Lower lobe of right lung (tissue), 2 donors: ENCODE measurements at regions not wholly inside any gene's neighbourhood (a gene's known extent, or its start where the extent isn't known, plus 50 kb on each side); places are given as distances from the start of the nearest gene placed in this dataset.

ENCODE experiments used
- ATAC-seq, 2 donors: fragments of 200-7000 bp; cut with Tn5 transposase; one replicate each; pipeline ENCODE4 v1.9.1; 2020 to 2022; ENCODE audit warnings: mild to moderate bottlenecking in 2 of 2, moderate library complexity in 2 of 2
- DNase-seq: peaks from one replicate; pipeline ENCODE4 v3.0.0-alpha.2; 2020
- H3K27ac ChIP-seq: fragments of 200-600 bp; one replicate; pipeline ENCODE4 v1.8.0; 2022
- H3K27me3 ChIP-seq: fragments of 200-600 bp; one replicate; pipeline ENCODE4 v1.8.0; 2022; ENCODE audit warnings: low read depth
- H3K36me3 ChIP-seq: fragments of 200-600 bp; one replicate; pipeline ENCODE4 v1.8.0; 2022; ENCODE audit warnings: mild to moderate bottlenecking
- H3K4me1 ChIP-seq: fragments of 200-600 bp; one replicate; pipeline ENCODE4 v1.8.0; 2022
- H3K4me3 ChIP-seq: fragments of 200-600 bp; one replicate; pipeline ENCODE4 v1.8.0; 2022; ENCODE audit warnings: mild to moderate bottlenecking
- H3K9me3 ChIP-seq: fragments of 200-600 bp; one replicate; pipeline ENCODE4 v1.8.0; 2022
- intact Hi-C: fragments of 100-400 bp; cut with DNase I; formaldehyde crosslinking; loops from one replicate; pipeline ENCODE4 v1.11.0; 2022
- TF ChIP-seq, protein P1 (sequence below): fragments of 200-600 bp; IDR thresholded peaks from one replicate; pipeline ENCODE4 v1.8.0; 2022; ENCODE audit warnings: antibody characterized with exemption, mild to moderate bottlenecking
- donor health status: DM: no; HTN: yes; CAD: no; lungs with severe emphysema.

DNA sequence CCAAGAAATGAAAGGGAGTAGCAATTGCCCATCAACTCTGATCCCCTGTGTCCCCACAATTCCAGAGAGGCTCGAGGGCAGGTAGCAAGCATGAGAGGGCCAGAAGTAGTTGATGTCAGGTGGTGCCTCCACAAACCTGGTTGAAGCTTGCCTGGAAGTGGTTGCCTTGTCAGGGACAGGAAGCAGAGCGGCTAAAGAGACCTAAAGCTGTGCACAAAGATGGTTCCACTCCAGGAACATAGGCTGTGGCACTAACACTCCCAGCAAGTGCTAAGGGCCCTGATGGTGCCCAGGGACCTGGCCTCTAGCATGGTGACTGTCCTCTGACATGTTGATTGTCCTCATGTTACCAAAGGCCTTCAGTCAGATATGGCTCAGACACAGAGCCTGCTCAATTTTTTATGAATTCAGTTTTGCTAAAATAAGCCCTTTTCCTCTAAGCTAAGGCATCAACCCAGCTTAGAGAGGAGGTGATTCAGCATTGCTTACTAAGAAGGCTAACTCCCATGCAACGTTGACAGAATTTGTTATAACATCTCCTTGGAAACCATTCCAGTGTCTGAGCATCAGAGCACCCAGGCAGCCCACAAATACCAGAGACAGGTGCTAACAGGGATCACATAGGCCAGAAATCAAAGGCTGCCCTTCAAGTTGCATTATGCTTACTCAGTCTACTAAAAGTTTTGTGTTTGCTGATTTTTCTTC, 196.3 kb upstream of the ARHGAP20 start:
- Histone ChIP-seq H3K9me3 (no peaks in the 10 kb centered on the region), H3K4me3 (no peak overlapping the region), H3K4me1 (peaks cover 12% of the 10 kb centered on the region), H3K36me3 (no peaks in the 10 kb centered on the region), H3K27ac (no peak overlapping the region), H3K27me3 (no peaks in the 10 kb centered on the region)
- TF ChIP-seq, protein P1, sequence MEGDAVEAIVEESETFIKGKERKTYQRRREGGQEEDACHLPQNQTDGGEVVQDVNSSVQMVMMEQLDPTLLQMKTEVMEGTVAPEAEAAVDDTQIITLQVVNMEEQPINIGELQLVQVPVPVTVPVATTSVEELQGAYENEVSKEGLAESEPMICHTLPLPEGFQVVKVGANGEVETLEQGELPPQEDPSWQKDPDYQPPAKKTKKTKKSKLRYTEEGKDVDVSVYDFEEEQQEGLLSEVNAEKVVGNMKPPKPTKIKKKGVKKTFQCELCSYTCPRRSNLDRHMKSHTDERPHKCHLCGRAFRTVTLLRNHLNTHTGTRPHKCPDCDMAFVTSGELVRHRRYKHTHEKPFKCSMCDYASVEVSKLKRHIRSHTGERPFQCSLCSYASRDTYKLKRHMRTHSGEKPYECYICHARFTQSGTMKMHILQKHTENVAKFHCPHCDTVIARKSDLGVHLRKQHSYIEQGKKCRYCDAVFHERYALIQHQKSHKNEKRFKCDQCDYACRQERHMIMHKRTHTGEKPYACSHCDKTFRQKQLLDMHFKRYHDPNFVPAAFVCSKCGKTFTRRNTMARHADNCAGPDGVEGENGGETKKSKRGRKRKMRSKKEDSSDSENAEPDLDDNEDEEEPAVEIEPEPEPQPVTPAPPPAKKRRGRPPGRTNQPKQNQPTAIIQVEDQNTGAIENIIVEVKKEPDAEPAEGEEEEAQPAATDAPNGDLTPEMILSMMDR: no peak
- ATAC-seq (no peak), DNase-seq (no peak)
- intact Hi-C loops: no loop called here

DNA sequence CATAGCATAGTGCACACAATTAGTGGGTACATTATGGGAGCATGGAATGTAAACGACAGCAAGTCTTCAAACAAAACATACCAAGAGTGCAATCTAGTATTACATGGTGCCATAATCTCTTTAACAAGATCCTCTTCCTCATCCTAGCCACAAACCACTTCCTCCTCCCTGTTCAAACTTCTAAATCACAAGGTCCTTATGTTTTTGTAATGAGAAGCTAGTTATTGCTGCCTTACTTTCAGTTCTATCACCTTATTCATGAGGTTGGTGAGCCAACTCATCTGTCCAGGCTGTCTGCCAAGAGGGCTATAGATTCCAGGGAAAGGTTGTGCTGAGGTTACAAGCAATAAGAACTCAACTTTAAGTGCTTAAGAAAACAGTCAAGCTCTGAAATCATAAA, 195.4 kb upstream of the ARHGAP20 start:
- no peaks in the 10 kb centered on the region for H3K27me3 ChIP-seq
- no peaks in the 10 kb centered on the region for H3K9me3 ChIP-seq
- no peaks in the 10 kb centered on the region for H3K36me3 ChIP-seq
- no peak for DNase-seq
- peak; percentile 66 to 74 for ATAC-seq
- H3K4me1 ChIP-seq: peaks cover 12% of the 10 kb centered on the region
- intact Hi-C loops: no loop called here
- no peak overlapping the region for H3K4me3 ChIP-seq
- H3K27ac ChIP-seq: no peak overlapping the region
- TF ChIP-seq, protein P1: no peak

DNA sequence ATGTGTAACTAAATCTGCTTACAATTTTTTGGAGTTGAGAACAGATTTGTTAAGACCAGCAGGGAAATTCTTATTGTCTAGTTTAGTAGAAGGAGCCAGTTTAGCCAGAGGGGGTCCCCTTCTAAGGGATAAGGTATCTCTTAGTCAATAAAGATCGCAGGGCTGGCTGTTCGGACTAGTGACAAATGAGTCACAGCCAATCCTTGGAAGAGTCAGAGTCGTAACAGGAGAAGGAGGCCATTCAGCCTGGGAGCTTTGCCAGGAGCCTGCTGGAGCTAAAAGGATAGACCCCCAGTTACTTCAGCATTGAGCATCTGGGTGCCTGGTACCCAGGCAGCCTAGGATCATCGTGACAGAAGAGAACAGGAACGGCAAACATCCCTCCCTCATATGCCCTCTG, 191.6 kb upstream of the ARHGAP20 start:
- DNase-seq: no peak
- TF ChIP-seq, protein P1: no peak

DNA sequence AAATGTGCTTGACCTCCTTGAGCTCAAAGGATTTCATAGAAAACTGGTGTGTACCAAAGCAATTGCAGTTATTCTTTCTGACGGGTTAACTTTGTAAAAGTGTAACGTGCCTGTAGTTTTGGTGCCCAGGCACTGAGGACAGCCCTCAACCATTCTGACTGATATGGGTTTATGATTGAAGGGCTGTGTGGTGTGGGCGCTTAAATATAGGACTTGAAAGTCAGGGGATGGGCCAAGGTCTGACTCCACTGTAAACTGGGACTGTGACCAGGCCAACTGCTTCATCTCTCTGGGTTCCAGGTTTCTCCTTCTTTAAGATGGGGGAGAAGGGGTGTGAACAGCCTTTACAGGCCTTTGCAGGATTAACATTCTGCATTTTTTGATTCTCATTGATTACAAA, 191.1 kb upstream of the ARHGAP20 start:
- ATAC-seq (no peak), DNase-seq (no peak)

More for the DNA sequence above, 191.6 kb upstream of the ARHGAP20 start:
- Histone ChIP-seq H3K9me3 (no peaks in the 10 kb centered on the region), H3K4me1 (peaks cover 12% of the 10 kb centered on the region), H3K4me3 (no peak overlapping the region), H3K27me3 (no peaks in the 10 kb centered on the region), H3K36me3 (no peaks in the 10 kb centered on the region), H3K27ac (no peak overlapping the region)
- ATAC-seq: no peak
- intact Hi-C loops: no loop called here

DNA sequence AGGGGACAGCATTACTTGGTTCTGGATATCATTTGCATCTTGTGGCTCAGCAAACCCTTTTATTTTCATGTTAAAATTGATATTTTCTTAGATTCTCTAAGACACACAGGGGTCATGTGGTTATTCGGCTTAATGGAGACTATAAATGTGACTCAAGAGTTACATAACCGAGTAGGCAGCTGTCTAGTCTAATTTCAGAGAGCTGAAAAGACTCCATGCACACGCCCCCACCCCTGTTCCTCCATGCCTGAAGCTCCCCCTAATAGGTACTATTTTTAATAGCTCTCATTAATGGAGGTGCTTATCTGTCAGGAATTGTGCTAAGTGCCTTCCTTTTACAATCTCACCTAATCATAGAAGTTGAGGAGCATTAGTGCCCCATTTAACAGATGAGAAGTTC, 189.2 kb upstream of the ARHGAP20 start:
- ATAC-seq (no peak), DNase-seq (no peak)
- Histone ChIP-seq H3K27me3 (no peaks in the 10 kb centered on the region), H3K4me1 (no peaks in the 10 kb centered on the region), H3K9me3 (no peaks in the 10 kb centered on the region), H3K36me3 (no peaks in the 10 kb centered on the region), H3K4me3 (no peak overlapping the region), H3K27ac (no peak overlapping the region)
- TF ChIP-seq, protein P1: no peak
- intact Hi-C loops: no loop called here

More for the DNA sequence above, 191.1 kb upstream of the ARHGAP20 start:
- H3K27me3 ChIP-seq: no peaks in the 10 kb centered on the region
- H3K4me1 ChIP-seq: peaks cover 7% of the 10 kb centered on the region
- TF ChIP-seq, protein P1: no peak
- H3K4me3 ChIP-seq: no peak overlapping the region
- intact Hi-C loops: no loop called here
- no peaks in the 10 kb centered on the region for H3K9me3 ChIP-seq
- H3K36me3 ChIP-seq: no peaks in the 10 kb centered on the region
- H3K27ac ChIP-seq: no peak overlapping the region
